GM19455 (cell line): ENCODE measurements at regions not wholly inside any gene's neighbourhood (a gene's known extent, or its start where the extent isn't known, plus 50 kb on each side); places are given as distances from the start of the nearest gene placed in this dataset.
"Not testable (repeated sequence)": the region's sequence is repeated elsewhere in the genome, so short reads cannot be mapped to it uniquely, and the experiment has no call there.

ENCODE experiments used
- ATAC-seq: cut with Tn5 transposase; IDR thresholded peaks from one replicate; pipeline ENCODE4 v1.9.1; 2021; ENCODE audit not compliant: unreplicated experiment

DNA sequence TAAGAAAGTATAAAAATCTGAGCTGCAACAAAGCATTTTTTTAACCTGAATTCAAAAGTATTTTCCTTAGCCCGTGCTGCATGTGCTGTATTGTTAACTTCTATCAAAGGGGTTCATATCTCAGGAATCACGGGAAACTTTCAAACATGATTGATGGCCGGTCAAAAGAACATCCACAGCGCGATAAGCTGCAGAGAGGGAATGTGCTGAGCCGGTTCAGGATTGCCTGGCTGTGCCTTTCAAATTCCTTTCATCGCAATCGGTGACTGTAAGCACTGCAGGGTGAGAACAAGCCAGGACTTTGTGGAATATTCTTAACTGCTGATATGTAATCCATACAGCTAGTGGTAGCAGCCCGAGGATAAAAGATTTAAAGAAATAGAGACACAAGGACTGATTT, 210.9 kb upstream of the NOCT start:
- no peak for ATAC-seq

DNA sequence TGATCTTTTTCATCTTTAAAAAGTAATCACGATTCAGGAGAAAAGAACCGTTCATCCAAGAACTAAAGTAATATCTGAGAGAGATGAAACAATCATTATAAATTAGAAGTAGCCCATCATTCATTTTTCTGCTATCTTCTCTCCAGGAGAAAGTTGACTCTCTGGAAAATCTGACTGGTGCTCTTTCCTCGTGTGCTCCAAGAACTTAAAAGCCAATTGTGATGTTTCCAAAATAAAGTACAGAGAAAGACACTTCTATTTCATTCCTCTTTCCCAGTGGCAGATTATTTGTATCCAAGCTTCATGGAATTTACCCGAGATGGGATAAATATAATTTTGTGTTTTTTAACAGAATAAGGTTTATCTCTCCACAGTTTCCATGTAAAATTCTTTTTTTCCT, 212.5 kb upstream of the NOCT start:
- ATAC-seq, result no peak

DNA sequence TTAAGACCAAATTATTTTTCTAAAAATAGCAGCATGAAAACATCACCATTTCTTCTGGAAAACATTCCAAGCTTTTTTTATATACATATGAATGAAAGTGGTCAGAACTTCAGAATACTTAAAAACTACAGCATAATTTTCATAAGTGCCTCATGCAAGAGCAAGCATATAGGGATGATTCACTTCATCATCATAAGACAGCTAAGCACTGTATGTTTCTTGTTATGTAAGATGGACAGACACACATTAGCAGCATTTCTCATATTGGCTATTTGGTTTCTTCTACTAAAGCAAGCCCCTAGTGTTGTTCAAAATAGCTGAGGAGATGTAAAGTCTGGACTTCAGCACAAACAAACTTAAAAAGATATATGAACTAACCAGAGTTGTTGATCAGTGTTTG, 213.1 kb upstream of the NOCT start:
- ATAC-seq, result no peak

GRCh38 chr4:138800421-138800820, 215.2 kb upstream of the NOCT start:
- no peak for ATAC-seq

DNA sequence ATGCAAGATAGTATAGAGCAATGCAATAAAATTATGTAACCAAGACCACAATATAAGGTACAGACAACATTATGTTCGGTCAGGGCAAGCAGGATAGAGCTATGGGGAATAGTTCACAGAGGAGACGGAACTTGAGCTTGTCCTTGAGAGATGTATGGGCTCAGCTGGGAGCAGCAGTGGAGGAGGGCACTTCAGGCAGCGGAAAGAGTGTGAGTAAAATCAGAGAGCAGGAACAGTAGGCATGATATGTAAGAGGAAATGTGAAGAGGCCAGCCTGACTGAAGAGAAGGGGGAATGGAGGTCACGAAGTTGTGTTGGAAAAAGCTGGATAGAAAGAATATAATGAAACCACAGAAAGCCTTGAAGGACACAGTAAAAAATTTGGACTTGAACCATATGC, 217.2 kb upstream of the NOCT start:
- no peak for ATAC-seq

DNA sequence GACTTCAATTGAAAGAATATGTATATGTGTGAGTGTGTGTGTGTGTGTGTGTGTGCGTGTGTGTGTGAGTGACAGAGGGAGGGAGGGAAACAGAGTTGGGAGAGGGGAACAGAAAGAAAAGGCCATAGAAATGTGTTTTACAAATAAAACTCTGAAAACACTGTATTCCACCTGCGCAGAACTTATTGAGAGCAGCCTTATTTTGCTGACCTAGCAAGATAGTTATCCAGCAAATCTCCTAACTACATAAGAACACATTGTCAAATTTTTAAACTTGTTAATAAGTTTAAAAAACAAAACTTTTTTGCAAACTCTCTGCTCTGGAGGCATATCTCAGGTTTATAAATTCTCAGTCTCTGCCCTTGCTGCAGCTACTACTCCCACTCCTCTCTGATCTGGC, 217.9 kb upstream of the NOCT start:
- no peak for ATAC-seq

DNA sequence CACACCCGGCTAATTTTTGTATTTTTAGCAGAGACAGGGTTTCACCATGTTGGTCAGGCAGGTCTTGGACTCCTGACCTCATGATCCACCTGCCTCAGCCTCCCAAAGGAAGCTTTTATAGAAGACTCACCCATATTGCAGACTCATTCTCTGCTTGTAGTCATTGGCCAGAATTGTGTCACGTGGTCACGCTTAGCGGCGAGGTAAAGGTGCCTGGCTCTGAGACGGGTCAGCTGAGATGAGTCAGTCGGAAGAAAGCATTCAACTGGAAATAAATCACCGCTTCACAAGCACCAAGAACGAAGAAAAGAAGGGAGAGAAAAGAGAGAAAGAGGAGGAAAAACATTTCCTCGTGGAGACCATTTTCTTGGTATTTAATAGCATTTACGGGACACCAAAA, 218.8 kb upstream of the NOCT start:
- ATAC-seq, result no peak

DNA sequence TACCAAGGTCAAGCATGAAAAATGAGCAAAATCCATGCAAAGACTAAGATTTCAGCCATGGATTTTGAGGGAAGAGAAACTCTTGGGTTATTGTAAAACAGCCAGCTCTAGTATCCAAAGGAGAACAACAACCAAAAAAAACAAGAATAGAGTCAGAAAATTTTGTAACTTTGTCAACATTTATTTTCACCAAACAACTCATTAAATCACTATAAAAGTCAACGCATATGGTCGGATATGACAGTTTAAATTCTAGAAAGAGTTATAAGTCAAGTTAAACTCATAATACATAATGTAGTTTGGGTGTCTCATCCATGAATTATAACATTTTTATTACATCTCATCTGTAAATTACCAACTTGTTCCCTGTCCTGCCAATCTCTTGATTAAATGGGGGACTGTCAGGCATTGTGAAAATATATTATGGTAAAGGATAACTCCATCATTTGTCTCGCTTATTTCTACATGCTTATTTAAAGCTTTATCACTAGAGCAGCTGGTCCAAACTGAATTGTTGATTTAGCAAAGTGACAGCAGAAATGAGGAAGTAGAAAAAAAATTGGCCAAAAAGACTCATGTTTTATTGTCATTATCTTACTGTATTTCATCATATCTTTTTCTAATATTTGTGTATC, 224.8 kb upstream of the NOCT start:
- ATAC-seq, result no peak

GRCh38 chr4:138789796-138790195, 225.8 kb upstream of the NOCT start:
- no peak for ATAC-seq

GRCh38 chr4:138788857-138789256, 226.7 kb upstream of the NOCT start:
- no peak for ATAC-seq

GRCh38 chr4:138788267-138788790, 227.3 kb upstream of the NOCT start:
- ATAC-seq, result no peak

GRCh38 chr4:138779761-138780160, 235.8 kb upstream of the NOCT start:
- not testable (repeated sequence) for ATAC-seq

GRCh38 chr4:138775890-138776289, 239.7 kb upstream of the NOCT start:
- no peak for ATAC-seq

DNA sequence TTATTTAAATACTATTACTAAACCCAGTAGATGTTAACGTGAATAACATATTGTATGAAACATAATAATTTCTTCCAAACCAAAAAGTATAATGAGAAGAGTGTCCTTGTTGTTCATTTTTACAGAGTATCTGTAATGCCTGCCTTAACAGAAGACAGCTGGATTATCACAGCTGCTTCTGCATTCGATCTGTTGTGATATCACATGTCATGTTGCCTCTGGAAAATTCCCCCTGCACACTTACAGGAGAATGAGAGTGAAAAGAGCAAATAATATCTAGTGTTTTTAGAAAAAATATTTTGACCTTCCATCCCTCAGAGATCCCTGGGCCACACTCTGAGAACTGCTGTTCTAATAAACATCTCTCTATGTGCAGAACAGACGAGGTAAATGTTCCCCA, 240.1 kb upstream of the NOCT start:
- ATAC-seq, result no peak

- no peak for ATAC-seq
Observed at GRCh38 chr4:138774940-138775339, 240.6 kb upstream of the NOCT start.

- not testable (repeated sequence) for ATAC-seq
Observed at GRCh38 chr4:138774125-138774524, 241.5 kb upstream of the NOCT start.

DNA sequence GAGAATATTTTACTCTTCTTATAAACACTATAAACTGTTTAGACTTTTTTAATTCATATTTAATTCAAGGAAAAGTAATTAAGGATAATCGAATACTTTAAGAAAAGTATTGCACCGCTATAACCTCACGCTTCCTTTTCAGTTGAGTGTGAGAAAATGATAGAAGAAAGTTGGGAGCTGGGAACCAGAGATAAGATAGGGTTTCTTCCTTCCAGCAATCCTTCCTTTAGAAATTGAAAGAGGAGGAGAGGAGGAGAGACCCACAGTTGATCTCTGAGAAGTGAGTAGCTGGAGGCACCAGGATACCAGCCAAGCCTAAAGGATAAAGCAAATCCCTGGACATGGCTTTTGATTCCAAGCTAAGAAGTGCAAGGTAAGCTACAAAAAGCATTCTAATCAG, 242.3 kb upstream of the NOCT start:
- no peak for ATAC-seq

- ATAC-seq, result no peak
Observed at GRCh38 chr4:138772366-138772765, 243.2 kb upstream of the NOCT start.

DNA sequence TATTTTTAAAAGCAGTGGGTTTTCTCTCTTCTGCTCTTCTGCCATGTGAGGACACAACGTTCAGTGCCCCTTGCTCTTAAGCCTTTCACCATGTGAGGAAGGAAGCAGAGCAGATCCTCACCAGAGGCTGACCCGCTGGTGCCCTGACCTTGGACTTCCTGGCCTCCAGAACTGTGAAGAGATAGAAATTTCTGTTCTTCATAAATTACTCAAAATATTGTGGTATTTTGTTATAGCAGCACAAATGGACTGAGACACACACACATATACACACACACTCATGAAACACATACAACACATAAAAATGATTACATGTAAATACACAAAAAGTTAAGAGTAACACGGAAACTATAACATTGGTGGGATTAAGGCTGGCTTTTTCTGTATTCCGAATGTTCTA, 244.8 kb upstream of the NOCT start:
- ATAC-seq, result no peak

DNA sequence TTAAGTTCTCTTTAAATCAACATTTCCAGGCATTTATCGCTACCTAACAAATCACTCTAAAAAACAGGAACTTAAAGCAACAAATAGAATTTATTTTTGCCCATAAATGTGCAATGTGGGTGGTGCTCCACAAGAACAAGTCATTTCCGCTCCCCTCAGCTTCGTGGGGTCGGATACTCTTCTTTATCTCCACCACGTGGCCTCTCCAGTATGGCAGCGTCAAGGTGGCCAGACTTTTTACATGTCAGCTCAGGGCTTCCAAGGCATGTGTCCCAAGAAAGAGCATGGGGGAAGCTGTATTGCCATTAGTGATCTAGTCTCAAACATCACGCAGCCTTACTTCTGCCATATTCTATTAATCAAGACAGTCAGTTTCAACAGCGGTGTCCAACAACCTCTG, 249.2 kb upstream of the NOCT start:
- ATAC-seq, result no peak

GRCh38 chr4:138765442-138765841, 250.1 kb upstream of the NOCT start:
- no peak for ATAC-seq

DNA sequence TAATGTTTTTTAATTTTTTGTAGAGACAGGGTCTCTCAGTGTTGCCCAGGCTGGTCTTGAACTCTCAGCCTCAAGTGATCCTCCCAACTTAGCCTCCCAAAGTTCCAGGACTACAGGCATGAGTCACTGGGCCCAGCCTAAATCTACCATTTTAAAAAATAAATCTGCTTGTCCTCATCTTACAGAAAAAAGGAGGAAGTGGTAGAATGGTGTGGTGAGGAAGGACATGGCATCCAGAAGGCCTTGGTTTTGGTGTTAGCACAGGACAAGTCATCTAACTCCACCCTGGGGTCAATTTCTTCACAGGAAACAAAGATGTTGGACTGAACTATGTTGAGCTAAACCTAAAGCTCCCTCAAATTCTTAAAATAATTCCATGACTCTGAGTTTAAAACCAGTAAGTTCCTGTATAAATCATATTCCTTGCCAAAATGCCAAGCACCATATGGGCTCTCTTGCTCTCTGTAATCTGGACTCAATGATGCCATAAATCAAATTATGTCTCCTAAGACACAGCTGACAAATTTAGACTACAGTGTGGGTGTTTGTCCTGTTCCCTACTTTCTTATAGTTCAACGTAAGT, 253.9 kb upstream of the NOCT start:
- no peak for ATAC-seq

DNA sequence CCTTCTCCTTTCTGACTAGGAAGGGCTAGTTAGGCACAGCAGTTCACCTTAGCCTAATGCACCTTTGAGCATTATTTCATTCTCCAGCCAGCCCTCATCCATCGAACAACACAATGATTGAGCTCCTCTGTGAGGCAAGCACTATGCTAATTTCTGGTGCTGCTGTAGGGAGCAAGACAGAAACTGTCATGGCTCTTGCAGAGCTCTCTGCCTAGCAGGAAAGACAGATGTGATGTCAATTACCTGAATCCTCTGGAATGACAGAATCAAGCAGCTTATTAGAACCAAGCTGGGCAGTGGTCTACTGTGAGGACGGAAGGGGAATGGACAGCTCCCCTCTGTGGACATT, 256.1 kb upstream of the NOCT start:
- ATAC-seq, result no peak
